ENCODE measurements at regions not wholly inside any gene's neighbourhood (a gene's known extent, or its start where the extent isn't known, plus 50 kb on each side); places are given as distances from the start of the nearest gene placed in this dataset.

DNA sequence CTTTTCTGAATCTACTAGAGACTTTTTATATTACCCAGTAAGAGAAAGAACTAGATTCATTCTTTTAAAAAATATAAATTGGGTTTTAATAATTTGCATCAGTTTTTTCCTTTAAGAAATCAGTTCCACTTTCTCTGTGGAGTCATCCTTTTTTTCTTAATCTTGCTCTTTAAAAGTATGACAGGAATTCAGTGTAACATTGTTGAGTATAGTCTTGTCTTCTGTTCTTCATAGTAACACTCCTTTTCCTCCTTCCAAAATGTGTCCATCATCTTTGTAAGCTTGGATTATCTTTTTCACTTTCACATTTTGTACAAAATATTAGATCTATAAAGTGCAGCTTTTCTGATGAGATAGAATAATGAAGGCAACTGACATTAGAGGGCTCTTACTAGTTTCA lies 135.4 kb downstream of the HAUS1 start:
- TF ChIP-seq ZC3H11A (IDR thresholded peaks at IDR 0.05) (no peak), CHD4 (IDR thresholded peaks at IDR 0.05; ENCODE audit: borderline replicate concordance) (no peak), JUNB (IDR thresholded peaks at IDR 0.05) (no peak), POLR2AphosphoS2 (conservative IDR thresholded peaks at IDR 0.05; ENCODE audit: low read length) (no peak), FOXS1 (CRISPR knock-in tag; IDR thresholded peaks at IDR 0.05) (no peak), HEYL (CRISPR knock-in tag; IDR thresholded peaks at IDR 0.05) (no peak), CHD2 (IDR thresholded peaks at IDR 0.05; ENCODE audit: low read length, partially characterized antibody) (no peak), TP53 (CRISPR knock-in tag; IDR thresholded peaks at IDR 0.05) (no peak), HDAC2 (IDR thresholded peaks at IDR 0.05) (no peak), EHMT2 (IDR thresholded peaks at IDR 0.05; ENCODE audit: low read depth) (no peak), GATA3 (IDR thresholded peaks at IDR 0.05; ENCODE audit: borderline replicate concordance) (no peak), RAD21 (conservative IDR thresholded peaks at IDR 0.05 in 1 of 2, IDR thresholded peaks at IDR 0.05 in 1 of 2) (no peak), FOSL2 (IDR thresholded peaks at IDR 0.05) (no peak), FOSL2 (CRISPR knock-in tag; IDR thresholded peaks at IDR 0.05) (no peak), POLR2A (IDR thresholded peaks at IDR 0.05; ENCODE audit: low read length) (no peak), HOXB13 (CRISPR knock-in tag; IDR thresholded peaks at IDR 0.05; ENCODE audit: low read depth) (no peak)
- TF ChIP-seq, protein P1, sequence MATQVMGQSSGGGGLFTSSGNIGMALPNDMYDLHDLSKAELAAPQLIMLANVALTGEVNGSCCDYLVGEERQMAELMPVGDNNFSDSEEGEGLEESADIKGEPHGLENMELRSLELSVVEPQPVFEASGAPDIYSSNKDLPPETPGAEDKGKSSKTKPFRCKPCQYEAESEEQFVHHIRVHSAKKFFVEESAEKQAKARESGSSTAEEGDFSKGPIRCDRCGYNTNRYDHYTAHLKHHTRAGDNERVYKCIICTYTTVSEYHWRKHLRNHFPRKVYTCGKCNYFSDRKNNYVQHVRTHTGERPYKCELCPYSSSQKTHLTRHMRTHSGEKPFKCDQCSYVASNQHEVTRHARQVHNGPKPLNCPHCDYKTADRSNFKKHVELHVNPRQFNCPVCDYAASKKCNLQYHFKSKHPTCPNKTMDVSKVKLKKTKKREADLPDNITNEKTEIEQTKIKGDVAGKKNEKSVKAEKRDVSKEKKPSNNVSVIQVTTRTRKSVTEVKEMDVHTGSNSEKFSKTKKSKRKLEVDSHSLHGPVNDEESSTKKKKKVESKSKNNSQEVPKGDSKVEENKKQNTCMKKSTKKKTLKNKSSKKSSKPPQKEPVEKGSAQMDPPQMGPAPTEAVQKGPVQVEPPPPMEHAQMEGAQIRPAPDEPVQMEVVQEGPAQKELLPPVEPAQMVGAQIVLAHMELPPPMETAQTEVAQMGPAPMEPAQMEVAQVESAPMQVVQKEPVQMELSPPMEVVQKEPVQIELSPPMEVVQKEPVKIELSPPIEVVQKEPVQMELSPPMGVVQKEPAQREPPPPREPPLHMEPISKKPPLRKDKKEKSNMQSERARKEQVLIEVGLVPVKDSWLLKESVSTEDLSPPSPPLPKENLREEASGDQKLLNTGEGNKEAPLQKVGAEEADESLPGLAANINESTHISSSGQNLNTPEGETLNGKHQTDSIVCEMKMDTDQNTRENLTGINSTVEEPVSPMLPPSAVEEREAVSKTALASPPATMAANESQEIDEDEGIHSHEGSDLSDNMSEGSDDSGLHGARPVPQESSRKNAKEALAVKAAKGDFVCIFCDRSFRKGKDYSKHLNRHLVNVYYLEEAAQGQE (IDR thresholded peaks at IDR 0.05) = no peak
- TF ChIP-seq, protein P2, sequence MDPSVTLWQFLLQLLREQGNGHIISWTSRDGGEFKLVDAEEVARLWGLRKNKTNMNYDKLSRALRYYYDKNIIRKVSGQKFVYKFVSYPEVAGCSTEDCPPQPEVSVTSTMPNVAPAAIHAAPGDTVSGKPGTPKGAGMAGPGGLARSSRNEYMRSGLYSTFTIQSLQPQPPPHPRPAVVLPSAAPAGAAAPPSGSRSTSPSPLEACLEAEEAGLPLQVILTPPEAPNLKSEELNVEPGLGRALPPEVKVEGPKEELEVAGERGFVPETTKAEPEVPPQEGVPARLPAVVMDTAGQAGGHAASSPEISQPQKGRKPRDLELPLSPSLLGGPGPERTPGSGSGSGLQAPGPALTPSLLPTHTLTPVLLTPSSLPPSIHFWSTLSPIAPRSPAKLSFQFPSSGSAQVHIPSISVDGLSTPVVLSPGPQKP (IDR thresholded peaks at IDR 0.05; ENCODE audit: low read depth, low read length) = no peak
- TF ChIP-seq, protein P3, sequence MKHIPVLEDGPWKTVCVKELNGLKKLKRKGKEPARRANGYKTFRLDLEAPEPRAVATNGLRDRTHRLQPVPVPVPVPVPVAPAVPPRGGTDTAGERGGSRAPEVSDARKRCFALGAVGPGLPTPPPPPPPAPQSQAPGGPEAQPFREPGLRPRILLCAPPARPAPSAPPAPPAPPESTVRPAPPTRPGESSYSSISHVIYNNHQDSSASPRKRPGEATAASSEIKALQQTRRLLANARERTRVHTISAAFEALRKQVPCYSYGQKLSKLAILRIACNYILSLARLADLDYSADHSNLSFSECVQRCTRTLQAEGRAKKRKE (CRISPR knock-in tag; IDR thresholded peaks at IDR 0.05; ENCODE audit: low read depth) = no peak
- Histone ChIP-seq H3K4me3 (no peak overlapping the region), H3K9me3 (no peaks in the 10 kb centered on the region), H3K27ac (no peak overlapping the region), H3K4me2 (no peak overlapping the region), H3K4me1 (peaks cover 8% of the 10 kb centered on the region; the same call in 2 of the 3 replicates)
- DNase-seq (ENCODE audit: low read depth in 1 of 2, low spot score in 1 of 2) (no peak), FAIRE-seq (no peak), ATAC-seq (no peak)
- ChIA-PET CTCF (interaction anchor here (1.2 to 1.5 kb wide), 3 partner anchors 11 to 66 kb away, joined by 3 to 7 read pairs (median 4); a partner anchor contains a TSS), POLR2A (no interaction called here)

DNA sequence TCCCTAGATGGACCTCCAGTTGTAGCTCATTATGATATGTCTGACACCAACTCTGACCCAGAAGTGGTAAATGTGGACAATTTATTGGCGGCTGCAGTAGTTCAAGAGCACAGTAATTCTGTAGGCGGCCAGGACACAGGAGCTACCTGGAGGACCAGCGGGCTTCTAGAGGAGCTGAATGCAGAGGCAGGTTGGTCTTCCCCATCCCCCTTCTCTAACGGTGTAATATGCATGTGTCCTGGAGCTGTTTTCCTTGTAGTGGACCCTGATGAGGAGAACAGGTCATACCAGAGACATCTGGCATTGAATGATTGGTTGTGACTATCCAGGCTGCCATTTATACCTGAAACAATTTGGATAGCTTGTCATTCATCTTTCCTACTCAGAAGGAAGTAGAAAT lies 135.8 kb downstream of the HAUS1 start:
- no peak for FAIRE-seq
- H3K4me1 ChIP-seq = peaks cover 8% of the 10 kb centered on the region; the same call in 2 of the 3 replicates
- 90% methylated on average over 4 of the region's 4 CpGs for WGBS (ENCODE audit: missing lambda C conversion rate)
- no peak overlapping the region for H3K4me2 ChIP-seq
- POLR2A ChIA-PET = no interaction called here
- ATAC-seq = no peak
- H3K27ac ChIP-seq = no peak overlapping the region
- no peak for DNase-seq (ENCODE audit: low read depth in 1 of 2, low spot score in 1 of 2)
- no peaks in the 10 kb centered on the region for H3K9me3 ChIP-seq
- CTCF ChIA-PET = interaction anchor here (1.2 to 1.5 kb wide), 3 partner anchors 10 to 66 kb away, joined by 3 to 7 read pairs (median 4); a partner anchor contains a TSS
- no peak overlapping the region for H3K4me3 ChIP-seq
- TF ChIP-seq EHMT2 (IDR thresholded peaks at IDR 0.05; ENCODE audit: low read depth) (no peak), POLR2A (IDR thresholded peaks at IDR 0.05; ENCODE audit: low read length) (no peak), RAD21 (conservative IDR thresholded peaks at IDR 0.05 in 1 of 2, IDR thresholded peaks at IDR 0.05 in 1 of 2) (no peak), CHD4 (IDR thresholded peaks at IDR 0.05; ENCODE audit: borderline replicate concordance) (no peak), CEBPB (IDR thresholded peaks at IDR 0.05) (no peak), PHF8 (IDR thresholded peaks at IDR 0.05; ENCODE audit: borderline replicate concordance, low read depth) (no peak), JUNB (IDR thresholded peaks at IDR 0.05) (no peak), SREBF2 (IDR thresholded peaks at IDR 0.05) (no peak)
- TF ChIP-seq, protein P1 (IDR thresholded peaks at IDR 0.05) = no peak
- TF ChIP-seq, protein P4, sequence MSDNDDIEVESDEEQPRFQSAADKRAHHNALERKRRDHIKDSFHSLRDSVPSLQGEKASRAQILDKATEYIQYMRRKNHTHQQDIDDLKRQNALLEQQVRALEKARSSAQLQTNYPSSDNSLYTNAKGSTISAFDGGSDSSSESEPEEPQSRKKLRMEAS (IDR thresholded peaks at IDR 0.05) = no peak
- TF ChIP-seq, protein P5, sequence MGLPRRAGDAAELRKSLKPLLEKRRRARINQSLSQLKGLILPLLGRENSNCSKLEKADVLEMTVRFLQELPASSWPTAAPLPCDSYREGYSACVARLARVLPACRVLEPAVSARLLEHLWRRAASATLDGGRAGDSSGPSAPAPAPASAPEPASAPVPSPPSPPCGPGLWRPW (IDR thresholded peaks at IDR 0.05) = no peak
- TF ChIP-seq, protein P6, sequence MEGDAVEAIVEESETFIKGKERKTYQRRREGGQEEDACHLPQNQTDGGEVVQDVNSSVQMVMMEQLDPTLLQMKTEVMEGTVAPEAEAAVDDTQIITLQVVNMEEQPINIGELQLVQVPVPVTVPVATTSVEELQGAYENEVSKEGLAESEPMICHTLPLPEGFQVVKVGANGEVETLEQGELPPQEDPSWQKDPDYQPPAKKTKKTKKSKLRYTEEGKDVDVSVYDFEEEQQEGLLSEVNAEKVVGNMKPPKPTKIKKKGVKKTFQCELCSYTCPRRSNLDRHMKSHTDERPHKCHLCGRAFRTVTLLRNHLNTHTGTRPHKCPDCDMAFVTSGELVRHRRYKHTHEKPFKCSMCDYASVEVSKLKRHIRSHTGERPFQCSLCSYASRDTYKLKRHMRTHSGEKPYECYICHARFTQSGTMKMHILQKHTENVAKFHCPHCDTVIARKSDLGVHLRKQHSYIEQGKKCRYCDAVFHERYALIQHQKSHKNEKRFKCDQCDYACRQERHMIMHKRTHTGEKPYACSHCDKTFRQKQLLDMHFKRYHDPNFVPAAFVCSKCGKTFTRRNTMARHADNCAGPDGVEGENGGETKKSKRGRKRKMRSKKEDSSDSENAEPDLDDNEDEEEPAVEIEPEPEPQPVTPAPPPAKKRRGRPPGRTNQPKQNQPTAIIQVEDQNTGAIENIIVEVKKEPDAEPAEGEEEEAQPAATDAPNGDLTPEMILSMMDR (IDR thresholded peaks at IDR 0.05) = no peak
- TF ChIP-seq, protein P7, sequence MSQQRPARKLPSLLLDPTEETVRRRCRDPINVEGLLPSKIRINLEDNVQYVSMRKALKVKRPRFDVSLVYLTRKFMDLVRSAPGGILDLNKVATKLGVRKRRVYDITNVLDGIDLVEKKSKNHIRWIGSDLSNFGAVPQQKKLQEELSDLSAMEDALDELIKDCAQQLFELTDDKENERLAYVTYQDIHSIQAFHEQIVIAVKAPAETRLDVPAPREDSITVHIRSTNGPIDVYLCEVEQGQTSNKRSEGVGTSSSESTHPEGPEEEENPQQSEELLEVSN (IDR thresholded peaks at IDR 0.05; ENCODE audit: borderline replicate concordance, low read depth) = no peak

Measured in A549 (cell line).